ENCODE measurements at regions not wholly inside any gene's neighbourhood (a gene's known extent, or its start where the extent isn't known, plus 50 kb on each side); places are given as distances from the start of the nearest gene placed in this dataset.

GRCh38 chr6:117034547-117034946 lies 157.5 kb downstream of the RFX6 start:
- TF ChIP-seq, protein P1, sequence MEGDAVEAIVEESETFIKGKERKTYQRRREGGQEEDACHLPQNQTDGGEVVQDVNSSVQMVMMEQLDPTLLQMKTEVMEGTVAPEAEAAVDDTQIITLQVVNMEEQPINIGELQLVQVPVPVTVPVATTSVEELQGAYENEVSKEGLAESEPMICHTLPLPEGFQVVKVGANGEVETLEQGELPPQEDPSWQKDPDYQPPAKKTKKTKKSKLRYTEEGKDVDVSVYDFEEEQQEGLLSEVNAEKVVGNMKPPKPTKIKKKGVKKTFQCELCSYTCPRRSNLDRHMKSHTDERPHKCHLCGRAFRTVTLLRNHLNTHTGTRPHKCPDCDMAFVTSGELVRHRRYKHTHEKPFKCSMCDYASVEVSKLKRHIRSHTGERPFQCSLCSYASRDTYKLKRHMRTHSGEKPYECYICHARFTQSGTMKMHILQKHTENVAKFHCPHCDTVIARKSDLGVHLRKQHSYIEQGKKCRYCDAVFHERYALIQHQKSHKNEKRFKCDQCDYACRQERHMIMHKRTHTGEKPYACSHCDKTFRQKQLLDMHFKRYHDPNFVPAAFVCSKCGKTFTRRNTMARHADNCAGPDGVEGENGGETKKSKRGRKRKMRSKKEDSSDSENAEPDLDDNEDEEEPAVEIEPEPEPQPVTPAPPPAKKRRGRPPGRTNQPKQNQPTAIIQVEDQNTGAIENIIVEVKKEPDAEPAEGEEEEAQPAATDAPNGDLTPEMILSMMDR (IDR thresholded peaks at IDR 0.05) = no peak
- ChIA-PET POLR2A (no interaction called here), CTCF (no interaction called here)
- Mint-ChIP-seq H3K4me3 (no peak overlapping the region), H3K27ac (no peak overlapping the region), H3K36me3 (ENCODE audit: low read depth) (no peaks in the 10 kb centered on the region), H3K9me3 (peaks cover 2% of the 10 kb centered on the region), H3K27me3 (no peaks in the 10 kb centered on the region), H3K4me1 (ENCODE audit: low read depth) (no peaks in the 10 kb centered on the region)
- Histone ChIP-seq H3K4me3 (ENCODE audit: low read length) (no peak overlapping the region), H3K27me3 (ENCODE audit: control insufficient read depth in 1 of 2, insufficient read depth in 2 of 2, low read length in 2 of 2) (no peaks in the 10 kb centered on the region), H3K4me1 (ENCODE audit: insufficient read depth, low read length) (no peaks in the 10 kb centered on the region), H3K36me3 (ENCODE audit: insufficient read depth, low read length) (no peaks in the 10 kb centered on the region), H3K27ac (ENCODE audit: low read depth in 1 of 2, low read length in 2 of 2) (no peak overlapping the region), H3K9me3 (ENCODE audit: control insufficient read depth in 1 of 2, insufficient read depth in 1 of 2, low read length in 2 of 2) (no peaks in the 10 kb centered on the region)
- ATAC-seq (ENCODE audit: poor library complexity) (no peak), DNase-seq (no peak)
- intact Hi-C loops (cut with DNase I, micrococcal nuclease) = no loop called here

GRCh38 chr6:117034971-117035370 lies 157.9 kb downstream of the RFX6 start:
- peaks cover 2% of the 10 kb centered on the region for H3K9me3 Mint-ChIP-seq
- TF ChIP-seq, protein P1 (IDR thresholded peaks at IDR 0.05) = no peak

DNA sequence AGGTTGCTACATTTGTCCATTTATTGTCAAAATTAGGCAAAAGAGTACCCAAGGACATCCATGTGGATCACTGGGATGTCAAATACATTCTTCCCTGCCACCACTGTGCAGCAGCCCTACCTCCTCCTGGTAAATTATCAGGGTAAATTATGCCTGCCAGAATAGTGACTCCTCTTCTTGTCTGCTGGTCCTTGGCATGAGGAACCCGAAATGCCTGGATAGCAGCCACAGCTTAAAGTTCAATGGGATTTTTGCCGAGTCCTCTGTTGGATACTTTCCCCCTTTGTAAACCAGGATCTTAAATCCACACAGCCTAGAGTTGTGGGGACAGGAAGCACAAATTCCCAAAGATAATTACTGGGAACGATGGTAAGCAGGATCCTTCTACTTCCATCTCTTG lies 173.3 kb downstream of the RFX6 start:
- Histone ChIP-seq H3K4me1 (ENCODE audit: insufficient read depth, low read length) (no peaks in the 10 kb centered on the region), H3K27ac (ENCODE audit: low read depth in 1 of 2, low read length in 2 of 2) (no peak overlapping the region), H3K27me3 (ENCODE audit: control insufficient read depth in 1 of 2, insufficient read depth in 2 of 2, low read length in 2 of 2) (no peaks in the 10 kb centered on the region), H3K36me3 (ENCODE audit: insufficient read depth, low read length) (no peaks in the 10 kb centered on the region), H3K4me3 (ENCODE audit: low read length) (no peak overlapping the region), H3K9me3 (ENCODE audit: control insufficient read depth in 1 of 2, insufficient read depth in 1 of 2, low read length in 2 of 2) (peaks cover 0 to 1% of the 10 kb centered on the region in 2 experiments)
- intact Hi-C loops (cut with DNase I, micrococcal nuclease) = no loop called here
- Mint-ChIP-seq H3K36me3 (ENCODE audit: low read depth) (no peaks in the 10 kb centered on the region), H3K27me3 (no peaks in the 10 kb centered on the region), H3K4me3 (no peak overlapping the region), H3K4me1 (ENCODE audit: low read depth) (no peaks in the 10 kb centered on the region), H3K9me3 (peaks cover 10% of the 10 kb centered on the region), H3K27ac (no peak overlapping the region)
- DNase-seq (no peak), ATAC-seq (ENCODE audit: poor library complexity) (no peak)
- CTCF ChIA-PET = no interaction called here
- POLR2A ChIA-PET = no interaction called here
- TF ChIP-seq, protein P1 (IDR thresholded peaks at IDR 0.05) = no peak

More at GRCh38 chr6:117034971-117035370, 157.9 kb downstream of the RFX6 start:
- Mint-ChIP-seq H3K27ac (no peak overlapping the region), H3K4me1 (ENCODE audit: low read depth) (no peaks in the 10 kb centered on the region), H3K27me3 (no peaks in the 10 kb centered on the region), H3K36me3 (ENCODE audit: low read depth) (no peaks in the 10 kb centered on the region), H3K4me3 (no peak overlapping the region)
- DNase-seq (no peak), ATAC-seq (ENCODE audit: poor library complexity) (no peak)
- intact Hi-C loops (cut with DNase I, micrococcal nuclease) = no loop called here
- no peaks in the 10 kb centered on the region for H3K9me3 ChIP-seq (ENCODE audit: control insufficient read depth in 1 of 2, insufficient read depth in 1 of 2, low read length in 2 of 2)
- H3K27me3 ChIP-seq (ENCODE audit: control insufficient read depth in 1 of 2, insufficient read depth in 2 of 2, low read length in 2 of 2) = no peaks in the 10 kb centered on the region
- H3K4me1 ChIP-seq (ENCODE audit: insufficient read depth, low read length) = no peaks in the 10 kb centered on the region
- CTCF ChIA-PET = no interaction called here
- H3K36me3 ChIP-seq (ENCODE audit: insufficient read depth, low read length) = no peaks in the 10 kb centered on the region
- no peak overlapping the region for H3K27ac ChIP-seq (ENCODE audit: low read depth in 1 of 2, low read length in 2 of 2)
- no peak overlapping the region for H3K4me3 ChIP-seq (ENCODE audit: low read length)
- POLR2A ChIA-PET = no interaction called here
